Fibroblast of lung (primary cell): ENCODE measurements at regions not wholly inside any gene's neighbourhood (a gene's known extent, or its start where the extent isn't known, plus 50 kb on each side); places are given as distances from the start of the nearest gene placed in this dataset.

Experiments used
- CTCF ChIP-seq, 2 donors: IDR thresholded peaks in 1 of 2; conservative IDR thresholded peaks in 1 of 2; 1 replicate in 1 of 2; 2 replicates in 1 of 2; pipeline ENCODE4 v1.5.1; 2011 to 2012; ENCODE audit warnings: low read length in 2 of 2, control low read depth in 1 of 2, inconsistent platforms in 1 of 2, low read depth in 1 of 2, mild to moderate bottlenecking in 1 of 2
- EZH2 ChIP-seq: IDR thresholded peaks from 2 replicates; pipeline ENCODE4 v1.5.1; 2012; ENCODE audit warnings: low read length, control low read depth, mild to moderate bottlenecking; ENCODE audit errors: missing control alignments

GRCh38 chr3:168524129-168524528, 428.4 kb upstream of the GOLIM4 start:
- TF ChIP-seq CTCF (conservative IDR thresholded peaks at IDR 0.05 in 1 of 2, IDR thresholded peaks at IDR 0.05 in 1 of 2; ENCODE audit: low read depth in 1 of 2, low read length in 2 of 2): no peak
- no peak for TF ChIP-seq EZH2
